IMR-90 (cell line): ENCODE measurements at regions not wholly inside any gene's neighbourhood (a gene's known extent, or its start where the extent isn't known, plus 50 kb on each side); places are given as distances from the start of the nearest gene placed in this dataset.

Experiments
- ATAC-seq: fragments of 200-7000 bp; cut with Tn5 transposase; 2 replicates; pipeline ENCODE4 v1.9.1; 2020; ENCODE audit warnings: low read depth, mild to moderate bottlenecking, moderate library complexity
- BruUV-seq: library from RNA; stranded (reverse); fragments of 400-500 nt; replicated peaks from 2 replicates; lab custom pipeline; 2021; lab: Mats Ljungman, UMichigan
- CTCF ChIA-PET: fragments of 300-600 bp; formaldehyde crosslinking; extraction: SDS; loops from one replicate; lab custom pipeline; 2021; ENCODE audit warnings: antibody characterized with exemption; lab: Yijun Ruan, JAX
- POLR2A ChIA-PET: fragments of 300-600 bp; sonication (Branson Sonifier 250); formaldehyde crosslinking; loops from one replicate; lab custom pipeline; 2022; ENCODE audit warnings: antibody characterized with exemption; ENCODE audit not compliant: unreplicated experiment; lab: Charles Lee
- DNase-seq: peaks from one replicate; pipeline ENCODE4 v3.0.0; 2013
- H2AFZ ChIP-seq: replicated peaks from 2 replicates; pipeline ENCODE3; 2013; ENCODE audit warnings: low read length, mild to moderate bottlenecking; ENCODE audit not compliant: poor library complexity
- H2AK5ac ChIP-seq: 2 replicates; pipeline ENCODE4 v1.6.1; 2013; ENCODE audit warnings: low read depth, low read length, inconsistent platforms
- H2AK9ac ChIP-seq: replicated peaks from 2 replicates; pipeline ENCODE3; 2013; ENCODE audit warnings: mild to moderate bottlenecking, low read depth, low read length, moderate library complexity; ENCODE audit not compliant: poor library complexity
- H2BK120ac ChIP-seq: 2 replicates; pipeline ENCODE4 v1.6.1; 2013; ENCODE audit warnings: low read depth, low read length, inconsistent platforms
- H2BK15ac ChIP-seq: 3 replicates; pipeline ENCODE4 v1.6.1; 2013; ENCODE audit warnings: low read depth, low read length, inconsistent platforms
- H2BK20ac ChIP-seq: 2 replicates; pipeline ENCODE4 v1.6.1; 2013; ENCODE audit warnings: low read depth, mild to moderate bottlenecking, inconsistent platforms, low read length, moderate library complexity
- H2BK5ac ChIP-seq: 2 replicates; pipeline ENCODE4 v1.6.1; 2013; ENCODE audit warnings: mild to moderate bottlenecking, low read depth, low read length, inconsistent platforms; ENCODE audit not compliant: poor library complexity, severe bottlenecking
- H3K14ac ChIP-seq: replicated peaks from 2 replicates; pipeline ENCODE4 v1.6.1; 2013; ENCODE audit warnings: low read depth, low read length, inconsistent platforms
- H3K18ac ChIP-seq: 2 replicates; pipeline ENCODE4 v1.6.1; 2013; ENCODE audit warnings: low read depth, low read length, control low read depth
- H3K23ac ChIP-seq: 2 replicates; pipeline ENCODE4 v1.6.1; 2013; ENCODE audit warnings: low read depth, low read length, inconsistent platforms
- H3K27ac ChIP-seq: 2 replicates; pipeline ENCODE4 v1.5.1; 2013; ENCODE audit warnings: mild to moderate bottlenecking, control low read depth, low read length; ENCODE audit not compliant: insufficient read depth
- H3K27me3 ChIP-seq: 2 replicates; pipeline ENCODE4 v1.6.1; 2013; ENCODE audit warnings: low read length; ENCODE audit not compliant: control insufficient read depth, insufficient read depth
- H3K36me3 ChIP-seq: 2 replicates; pipeline ENCODE4 v1.6.1; 2013; ENCODE audit warnings: low read length, mixed read lengths; ENCODE audit not compliant: control insufficient read depth, insufficient read depth
- H3K4ac ChIP-seq: 2 replicates; pipeline ENCODE4 v1.6.1; 2013; ENCODE audit warnings: low read depth, low read length, inconsistent platforms
- H3K4me1 ChIP-seq: 2 replicates; pipeline ENCODE4 v1.6.1; 2013; ENCODE audit warnings: low read length, mixed read lengths; ENCODE audit not compliant: control insufficient read depth, insufficient read depth
- H3K4me2 ChIP-seq: 2 replicates; pipeline ENCODE4 v1.6.1; 2013; ENCODE audit warnings: low read depth, mild to moderate bottlenecking, control low read depth, low read length, moderate library complexity
- H3K4me3 ChIP-seq: 2 replicates; pipeline ENCODE4 v1.5.1; 2013; ENCODE audit warnings: low read depth, mild to moderate bottlenecking, control low read depth, low read length, moderate library complexity; ENCODE audit not compliant: insufficient read depth
- H3K56ac ChIP-seq: 2 replicates; pipeline ENCODE4 v1.6.1; 2013; ENCODE audit warnings: low read length, inconsistent platforms; ENCODE audit not compliant: insufficient read depth; ENCODE audit errors: extremely low read depth
- H3K79me1 ChIP-seq, 2 experiments: 2 replicates each; pipeline ENCODE4 v1.6.1; 2013; ENCODE audit warnings: low read length in 2 of 2, inconsistent platforms in 1 of 2, low read depth in 1 of 2
- H3K9ac ChIP-seq: 2 replicates; pipeline ENCODE4 v1.6.1; 2013; ENCODE audit warnings: low read depth, low read length, control low read depth
- H3K9me1 ChIP-seq: 2 replicates; pipeline ENCODE4 v1.6.1; 2013; ENCODE audit warnings: low read length, inconsistent platforms; ENCODE audit not compliant: insufficient read depth
- H3K9me3 ChIP-seq: 2 replicates; pipeline ENCODE4 v1.6.1; 2013; ENCODE audit warnings: low read length; ENCODE audit not compliant: control insufficient read depth, insufficient read depth
- H4K20me1 ChIP-seq: 2 replicates; pipeline ENCODE4 v1.6.1; 2013; ENCODE audit warnings: low read length, inconsistent platforms; ENCODE audit not compliant: insufficient read depth
- H4K5ac ChIP-seq: 2 replicates; pipeline ENCODE4 v1.6.1; 2013; ENCODE audit warnings: mild to moderate bottlenecking, low read depth, low read length, control low read depth
- H4K8ac ChIP-seq, 2 experiments: 2 replicates each; pipeline ENCODE4 v1.6.1; 2013; ENCODE audit warnings: low read depth in 2 of 2, low read length in 2 of 2, control low read depth in 1 of 2, inconsistent platforms in 1 of 2
- H4K91ac ChIP-seq: 2 replicates; pipeline ENCODE4 v1.6.1; 2013; ENCODE audit warnings: low read depth, low read length, inconsistent platforms; ENCODE audit not compliant: insufficient read depth
- CHD1 ChIP-seq: IDR thresholded peaks from 2 replicates; pipeline ENCODE4 v1.6.1; 2012; ENCODE audit warnings: low read depth, low read length, improper control_type of control experiment
- MXI1 ChIP-seq: IDR thresholded peaks from 2 replicates; pipeline ENCODE4 v1.6.1; 2012; ENCODE audit warnings: low read depth, mild to moderate bottlenecking, low read length, moderate library complexity, borderline replicate concordance
- NFE2L2 ChIP-seq: fragments of 150-350 bp; IDR thresholded peaks from 2 replicates; pipeline ENCODE4 v1.6.1; 2016; ENCODE audit warnings: low read depth, mild to moderate bottlenecking, low read length
- RFX5 ChIP-seq: IDR thresholded peaks from 2 replicates; pipeline ENCODE4 v1.8.0; 2012; ENCODE audit warnings: low read depth, mild to moderate bottlenecking, low read length, moderate library complexity
- SMC3 ChIP-seq: fragments of 150-350 bp; IDR thresholded peaks from 2 replicates; pipeline ENCODE4 v1.6.1; 2016; ENCODE audit warnings: low read depth, mild to moderate bottlenecking, antibody characterized with exemption, low read length, moderate library complexity
- WGBS, 2 experiments: methylation state at CpG; one replicate each; pipeline versions ENCODE4 v1.1.5 to v1.1.7; 2013; ENCODE audit warnings: missing lambda C conversion rate in 2 of 2; ENCODE audit not compliant: insufficient read length in 1 of 2; ENCODE audit errors: extremely low coverage in 2 of 2; 5-methylcytosine and 5-hydroxymethylcytosine counted together
- dilution Hi-C: fragments of 300-500 bp; cut with HindIII; formaldehyde crosslinking; loops from one replicate; pipeline ENCODE4 v1.14.3; 2018; ENCODE audit warnings: low sequenced_read_pairs; ENCODE audit not compliant: unreplicated experiment
- in situ Hi-C: fragments of 300-500 bp; cut with MboI; formaldehyde crosslinking; loops from 3 replicates; pipeline ENCODE4 v1.14.3; 2019; ENCODE audit warnings: low sequenced_read_pairs, inconsistent platforms, mixed read lengths
- intact Hi-C: fragments of 100-400 bp; cut with micrococcal nuclease; formaldehyde crosslinking; loops from 2 replicates; pipeline ENCODE4 v1.10.0; 2022
- TF ChIP-seq, protein P1 (sequence below): fragments of 150-350 bp; IDR thresholded peaks from 2 replicates; pipeline ENCODE4 v1.6.1; 2016; ENCODE audit warnings: low read depth, mild to moderate bottlenecking, low read length, moderate library complexity, borderline replicate concordance
- TF ChIP-seq, protein P2 (sequence below): conservative IDR thresholded peaks from 2 replicates; pipeline ENCODE4 v1.5.1; 2012; ENCODE audit warnings: mild to moderate bottlenecking, low read depth, low read length, improper control_type of control experiment
- TF ChIP-seq, protein P3 (sequence below): fragments of 150-350 bp; IDR thresholded peaks from 2 replicates; pipeline ENCODE4 v1.6.1; 2017; ENCODE audit warnings: mild to moderate bottlenecking, antibody characterized with exemption, low read length, low read depth

DNA sequence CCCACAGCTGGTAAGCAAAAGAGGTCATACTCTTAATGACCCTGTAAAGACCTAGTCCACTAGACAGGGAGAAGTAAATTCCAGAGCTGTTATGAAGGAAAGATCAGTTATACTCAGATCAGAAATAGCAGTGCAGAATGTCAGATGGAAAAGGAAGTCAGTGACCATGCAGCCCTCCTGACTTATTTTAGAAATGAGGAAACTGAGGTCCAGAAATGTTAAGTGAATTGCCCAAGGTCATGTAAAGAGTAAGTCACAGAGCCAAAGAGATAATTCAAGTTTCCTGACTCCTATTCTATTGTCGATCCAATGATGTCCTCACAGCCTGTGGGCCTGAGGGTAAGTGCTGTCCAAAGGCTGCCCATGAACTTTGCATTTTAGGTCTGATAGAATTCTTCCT, 214.9 kb upstream of the IL12B start:
- dilution Hi-C loops (no loop called here), intact Hi-C loops (no loop called here), in situ Hi-C loops (no loop called here)
- Histone ChIP-seq H3K4me1 (peaks cover 2% of the 10 kb centered on the region; the same call in 1 of the 2 replicates), H3K9me3 (peaks cover 4% of the 10 kb centered on the region), H3K9me1 (no peaks in the 10 kb centered on the region), H2BK15ac (no peak overlapping the region), H3K4ac (no peak overlapping the region), H3K27ac (no peak overlapping the region), H3K23ac (no peak overlapping the region), H3K4me2 (no peak overlapping the region), H3K14ac (no peak overlapping the region), H4K8ac (no peak overlapping the region), H3K4me3 (no peak overlapping the region), H3K9ac (no peak overlapping the region), H3K27me3 (peaks cover 9% of the 10 kb centered on the region), H2AK9ac (no peak overlapping the region), H2AK5ac (no peak overlapping the region), H3K36me3 (no peaks in the 10 kb centered on the region), H4K5ac (no peak overlapping the region), H3K79me1 (no peaks in the 10 kb centered on the region), H2AFZ (no peak overlapping the region), H4K91ac (no peak overlapping the region), H2BK120ac (no peak overlapping the region), H2BK5ac (no peak overlapping the region), H3K18ac (no peak overlapping the region), H4K20me1 (no peaks in the 10 kb centered on the region), H3K56ac (no peak overlapping the region), H2BK20ac (no peak overlapping the region)
- no peak for TF ChIP-seq CHD1
- no peak for TF ChIP-seq RFX5
- no peak for TF ChIP-seq NFE2L2
- TF ChIP-seq, protein P1, sequence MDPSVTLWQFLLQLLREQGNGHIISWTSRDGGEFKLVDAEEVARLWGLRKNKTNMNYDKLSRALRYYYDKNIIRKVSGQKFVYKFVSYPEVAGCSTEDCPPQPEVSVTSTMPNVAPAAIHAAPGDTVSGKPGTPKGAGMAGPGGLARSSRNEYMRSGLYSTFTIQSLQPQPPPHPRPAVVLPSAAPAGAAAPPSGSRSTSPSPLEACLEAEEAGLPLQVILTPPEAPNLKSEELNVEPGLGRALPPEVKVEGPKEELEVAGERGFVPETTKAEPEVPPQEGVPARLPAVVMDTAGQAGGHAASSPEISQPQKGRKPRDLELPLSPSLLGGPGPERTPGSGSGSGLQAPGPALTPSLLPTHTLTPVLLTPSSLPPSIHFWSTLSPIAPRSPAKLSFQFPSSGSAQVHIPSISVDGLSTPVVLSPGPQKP = no peak
- TF ChIP-seq, protein P2, sequence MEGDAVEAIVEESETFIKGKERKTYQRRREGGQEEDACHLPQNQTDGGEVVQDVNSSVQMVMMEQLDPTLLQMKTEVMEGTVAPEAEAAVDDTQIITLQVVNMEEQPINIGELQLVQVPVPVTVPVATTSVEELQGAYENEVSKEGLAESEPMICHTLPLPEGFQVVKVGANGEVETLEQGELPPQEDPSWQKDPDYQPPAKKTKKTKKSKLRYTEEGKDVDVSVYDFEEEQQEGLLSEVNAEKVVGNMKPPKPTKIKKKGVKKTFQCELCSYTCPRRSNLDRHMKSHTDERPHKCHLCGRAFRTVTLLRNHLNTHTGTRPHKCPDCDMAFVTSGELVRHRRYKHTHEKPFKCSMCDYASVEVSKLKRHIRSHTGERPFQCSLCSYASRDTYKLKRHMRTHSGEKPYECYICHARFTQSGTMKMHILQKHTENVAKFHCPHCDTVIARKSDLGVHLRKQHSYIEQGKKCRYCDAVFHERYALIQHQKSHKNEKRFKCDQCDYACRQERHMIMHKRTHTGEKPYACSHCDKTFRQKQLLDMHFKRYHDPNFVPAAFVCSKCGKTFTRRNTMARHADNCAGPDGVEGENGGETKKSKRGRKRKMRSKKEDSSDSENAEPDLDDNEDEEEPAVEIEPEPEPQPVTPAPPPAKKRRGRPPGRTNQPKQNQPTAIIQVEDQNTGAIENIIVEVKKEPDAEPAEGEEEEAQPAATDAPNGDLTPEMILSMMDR = no peak
- TF ChIP-seq, protein P3, sequence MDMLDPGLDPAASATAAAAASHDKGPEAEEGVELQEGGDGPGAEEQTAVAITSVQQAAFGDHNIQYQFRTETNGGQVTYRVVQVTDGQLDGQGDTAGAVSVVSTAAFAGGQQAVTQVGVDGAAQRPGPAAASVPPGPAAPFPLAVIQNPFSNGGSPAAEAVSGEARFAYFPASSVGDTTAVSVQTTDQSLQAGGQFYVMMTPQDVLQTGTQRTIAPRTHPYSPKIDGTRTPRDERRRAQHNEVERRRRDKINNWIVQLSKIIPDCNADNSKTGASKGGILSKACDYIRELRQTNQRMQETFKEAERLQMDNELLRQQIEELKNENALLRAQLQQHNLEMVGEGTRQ = no peak
- no peak for TF ChIP-seq SMC3
- TF ChIP-seq MXI1 = no peak
- no TSS peak for BruUV-seq
- WGBS, 2 experiments = no CpG with 5 or more reads among the region's 1 CpG
- ChIA-PET POLR2A (no interaction called here), CTCF (no interaction called here)
- ATAC-seq (no peak), DNase-seq (no peak)
